MM.1S (cell line): ENCODE measurements at regions not wholly inside any gene's neighbourhood (a gene's known extent, or its start where the extent isn't known, plus 50 kb on each side); places are given as distances from the start of the nearest gene placed in this dataset.
A peak's percentile ranks its signal among the peaks of the same experiment; 100 is the strongest.

Experiments used
- DNase-seq: peaks from one replicate; pipeline ENCODE4 v3.0.0-alpha.2; 2015
- H2AFZ ChIP-seq: fragments of 300-600 bp; sonication (generic); 2 replicates; pipeline ENCODE4 v1.6.0; 2016; ENCODE audit warnings: antibody characterized with exemption, low read length
- H3F3A ChIP-seq: fragments of 300-600 bp; sonication (generic); 2 replicates; pipeline ENCODE4 v1.6.1; 2016; ENCODE audit warnings: mild to moderate bottlenecking, antibody characterized with exemption, low read length, moderate library complexity, mixed read lengths; ENCODE audit not compliant: insufficient read depth
- H3K27ac ChIP-seq: fragments of 300-600 bp; sonication (generic); 2 replicates; pipeline ENCODE4 v1.5.1; 2016; ENCODE audit warnings: mild to moderate bottlenecking, low read length
- H3K27me3 ChIP-seq: fragments of 300-600 bp; sonication (generic); replicated peaks from 2 replicates; pipeline ENCODE4 v1.6.0; 2016; ENCODE audit warnings: low read length; ENCODE audit not compliant: insufficient read depth
- H3K36me3 ChIP-seq: fragments of 300-600 bp; sonication (generic); replicated peaks from 2 replicates; pipeline ENCODE4 v1.6.1; 2016; ENCODE audit warnings: mild to moderate bottlenecking, low read length, mixed read lengths; ENCODE audit not compliant: insufficient read depth
- H3K4me1 ChIP-seq: fragments of 300-600 bp; sonication (generic); 2 replicates; pipeline ENCODE4 v1.6.1; 2016; ENCODE audit warnings: low read length, mixed read lengths
- H3K4me2 ChIP-seq: fragments of 300-600 bp; sonication (generic); 2 replicates; pipeline ENCODE4 v1.6.0; 2016; ENCODE audit warnings: low read depth, low read length
- H3K4me3 ChIP-seq: fragments of 300-600 bp; sonication (generic); 2 replicates; pipeline ENCODE4 v1.5.1; 2016; ENCODE audit warnings: low read length, mixed read lengths
- H3K79me2 ChIP-seq: fragments of 300-600 bp; sonication (generic); 2 replicates; pipeline ENCODE4 v1.6.1; 2016; ENCODE audit warnings: mixed run types, low read length, mixed read lengths
- H3K9ac ChIP-seq: fragments of 300-600 bp; sonication (generic); 2 replicates; pipeline ENCODE4 v1.6.1; 2016; ENCODE audit warnings: low read length, mixed read lengths
- H3K9me2 ChIP-seq: fragments of 300-600 bp; sonication (generic); replicated peaks from 2 replicates; pipeline ENCODE4 v1.6.1; 2016; ENCODE audit warnings: mild to moderate bottlenecking, low read length, mixed read lengths; ENCODE audit not compliant: insufficient read depth
- H3K9me3 ChIP-seq: fragments of 300-600 bp; sonication (generic); replicated peaks from 2 replicates; pipeline ENCODE4 v1.6.1; 2016; ENCODE audit warnings: mild to moderate bottlenecking, low read length, mixed read lengths; ENCODE audit not compliant: insufficient read depth
- H4K20me1 ChIP-seq: fragments of 300-600 bp; sonication (generic); 2 replicates; pipeline ENCODE4 v1.6.1; 2016; ENCODE audit warnings: mild to moderate bottlenecking, low read length, moderate library complexity, mixed read lengths; ENCODE audit not compliant: insufficient read depth
- CTCF ChIP-seq: fragments of 300-600 bp; sonication (generic); IDR thresholded peaks from 2 replicates; pipeline ENCODE4 v1.5.1; 2016; ENCODE audit warnings: antibody characterized with exemption, low read length, mixed read lengths
- EZH2 ChIP-seq: fragments of 300-600 bp; sonication (generic); optimal IDR thresholded peaks from 2 replicates; pipeline ENCODE3; 2017; ENCODE audit warnings: low read depth, mild to moderate bottlenecking, antibody characterized with exemption, low read length, mixed read lengths
- EZH2phosphoT487 ChIP-seq: fragments of 300-600 bp; sonication (generic); IDR thresholded peaks from 2 replicates; pipeline ENCODE4 v1.6.1; 2018; ENCODE audit warnings: antibody characterized with exemption, low read length

DNA sequence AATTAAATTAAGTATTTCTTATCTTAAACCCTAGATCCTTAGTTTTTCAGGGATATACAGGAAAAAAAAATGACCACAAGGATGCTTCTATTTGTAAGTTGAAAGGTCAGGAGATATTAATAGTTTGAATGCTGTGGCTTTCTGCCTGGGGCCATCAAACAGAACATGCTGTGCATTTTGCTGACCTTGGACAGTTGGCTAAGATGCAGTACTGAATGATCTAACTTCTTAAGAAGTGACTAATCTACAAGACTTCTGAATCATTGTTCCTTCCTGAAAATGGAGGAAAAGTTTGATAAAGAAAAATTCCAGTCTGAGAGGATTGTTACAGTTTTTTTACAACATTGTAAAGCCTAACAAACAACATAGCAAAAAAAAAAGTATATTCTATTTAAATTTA, 237.8 kb upstream of the JADE1 start:
- Histone ChIP-seq H3K9me2 (no peaks in the 10 kb centered on the region), H3K9me3 (no peaks in the 10 kb centered on the region), H2AFZ (no peak overlapping the region), H3F3A (no peaks in the 10 kb centered on the region), H3K36me3 (no peaks in the 10 kb centered on the region), H3K27me3 (no peaks in the 10 kb centered on the region), H3K4me1 (peaks cover 9% of the 10 kb centered on the region; the same call in 1 of the 2 replicates), H3K79me2 (no peaks in the 10 kb centered on the region), H3K9ac (no peak overlapping the region), H3K4me2 (no peak overlapping the region), H3K27ac (no peak overlapping the region), H3K4me3 (no peak overlapping the region), H4K20me1 (no peaks in the 10 kb centered on the region)
- DNase-seq = peak; percentile 69
- no peak for TF ChIP-seq EZH2phosphoT487
- TF ChIP-seq CTCF = no peak

- TF ChIP-seq EZH2 = no peak
- no peak for TF ChIP-seq CTCF
- TF ChIP-seq EZH2phosphoT487 = no peak
- Histone ChIP-seq H3K36me3 (no peaks in the 10 kb centered on the region), H3K79me2 (no peaks in the 10 kb centered on the region), H3K4me3 (no peak overlapping the region), H3F3A (no peaks in the 10 kb centered on the region), H3K4me2 (no peak overlapping the region), H3K4me1 (peaks cover 16% of the 10 kb centered on the region; the same call in 1 of the 2 replicates), H4K20me1 (no peaks in the 10 kb centered on the region), H3K9me2 (no peaks in the 10 kb centered on the region), H3K27ac (no peak overlapping the region), H2AFZ (no peak overlapping the region), H3K27me3 (no peaks in the 10 kb centered on the region), H3K9me3 (no peaks in the 10 kb centered on the region), H3K9ac (no peak overlapping the region)
- no peak for DNase-seq
These were observed 239.0 kb upstream of the JADE1 start for GRCh38 chr4:128570387-128570975.

- DNase-seq = no peak
- H3K79me2 ChIP-seq = no peaks in the 10 kb centered on the region
- H3F3A ChIP-seq = no peaks in the 10 kb centered on the region
- H3K36me3 ChIP-seq = no peaks in the 10 kb centered on the region
- no peak overlapping the region for H3K9ac ChIP-seq
- H3K4me3 ChIP-seq = no peak overlapping the region
- H2AFZ ChIP-seq = no peak overlapping the region
- no peaks in the 10 kb centered on the region for H3K27me3 ChIP-seq
- H3K4me1 ChIP-seq = peaks cover 10% of the 10 kb centered on the region; the same call in 1 of the 2 replicates
- TF ChIP-seq EZH2phosphoT487 (no peak), CTCF (no peak), EZH2 (no peak)
- no peaks in the 10 kb centered on the region for H3K9me2 ChIP-seq
- H3K9me3 ChIP-seq = no peaks in the 10 kb centered on the region
- H4K20me1 ChIP-seq = no peaks in the 10 kb centered on the region
- no peak overlapping the region for H3K27ac ChIP-seq
- no peak overlapping the region for H3K4me2 ChIP-seq
These were observed 242.8 kb upstream of the JADE1 start for GRCh38 chr4:128566693-128567092.
